ENCODE measurements at regions not wholly inside any gene's neighbourhood (a gene's known extent, or its start where the extent isn't known, plus 50 kb on each side); places are given as distances from the start of the nearest gene placed in this dataset.

GRCh38 chr5:98031496-98031895, 742.0 kb upstream of the RGMB start:
- Mint-ChIP-seq H3K4me3 (ENCODE audit: unreplicated experiment) (no peak overlapping the region), H3K4me1 (ENCODE audit: unreplicated experiment) (no peaks in the 10 kb centered on the region), H3K27ac (ENCODE audit: unreplicated experiment) (no peak overlapping the region), H3K9me3 (ENCODE audit: unreplicated experiment) (no peaks in the 10 kb centered on the region), H3K27me3 (ENCODE audit: unreplicated experiment) (no peaks in the 10 kb centered on the region), H3K36me3 (ENCODE audit: low read depth, unreplicated experiment) (no peaks in the 10 kb centered on the region)
- TF ChIP-seq CTCF (IDR thresholded peaks at IDR 0.05; ENCODE audit: unreplicated experiment): no peak
- DNase-seq (ENCODE audit: low spot score): no peak

- Mint-ChIP-seq H3K27me3 (ENCODE audit: unreplicated experiment) (no peaks in the 10 kb centered on the region), H3K36me3 (ENCODE audit: low read depth, unreplicated experiment) (no peaks in the 10 kb centered on the region), H3K9me3 (ENCODE audit: unreplicated experiment) (no peaks in the 10 kb centered on the region), H3K4me3 (ENCODE audit: unreplicated experiment) (no peak overlapping the region), H3K27ac (ENCODE audit: unreplicated experiment) (no peak overlapping the region), H3K4me1 (ENCODE audit: unreplicated experiment) (no peaks in the 10 kb centered on the region)
- no peak for TF ChIP-seq CTCF (IDR thresholded peaks at IDR 0.05; ENCODE audit: unreplicated experiment)
- no peak for DNase-seq (ENCODE audit: low spot score)
These were observed 741.5 kb upstream of the RGMB start for GRCh38 chr5:98031926-98032325.

- TF ChIP-seq CTCF (IDR thresholded peaks at IDR 0.05; ENCODE audit: unreplicated experiment): no peak
- H3K36me3 Mint-ChIP-seq (ENCODE audit: low read depth, unreplicated experiment): no peaks in the 10 kb centered on the region
- no peak overlapping the region for H3K27ac Mint-ChIP-seq (ENCODE audit: unreplicated experiment)
- no peaks in the 10 kb centered on the region for H3K9me3 Mint-ChIP-seq (ENCODE audit: unreplicated experiment)
- no peaks in the 10 kb centered on the region for H3K27me3 Mint-ChIP-seq (ENCODE audit: unreplicated experiment)
- no peak overlapping the region for H3K4me3 Mint-ChIP-seq (ENCODE audit: unreplicated experiment)
- no peak for DNase-seq (ENCODE audit: low spot score)
- no peaks in the 10 kb centered on the region for H3K4me1 Mint-ChIP-seq (ENCODE audit: unreplicated experiment)
These were observed 731.8 kb upstream of the RGMB start for GRCh38 chr5:98041661-98042060.

- Mint-ChIP-seq H3K4me1 (ENCODE audit: unreplicated experiment) (no peaks in the 10 kb centered on the region), H3K27me3 (ENCODE audit: unreplicated experiment) (no peaks in the 10 kb centered on the region), H3K36me3 (ENCODE audit: low read depth, unreplicated experiment) (no peaks in the 10 kb centered on the region), H3K4me3 (ENCODE audit: unreplicated experiment) (no peak overlapping the region), H3K27ac (ENCODE audit: unreplicated experiment) (no peak overlapping the region), H3K9me3 (ENCODE audit: unreplicated experiment) (no peaks in the 10 kb centered on the region)
- TF ChIP-seq CTCF (IDR thresholded peaks at IDR 0.05; ENCODE audit: unreplicated experiment): no peak
- no peak for DNase-seq (ENCODE audit: low spot score)
These were observed 730.9 kb upstream of the RGMB start for GRCh38 chr5:98042521-98042920.

- Mint-ChIP-seq H3K4me3 (ENCODE audit: unreplicated experiment) (no peak overlapping the region), H3K4me1 (ENCODE audit: unreplicated experiment) (no peaks in the 10 kb centered on the region), H3K36me3 (ENCODE audit: low read depth, unreplicated experiment) (no peaks in the 10 kb centered on the region), H3K9me3 (ENCODE audit: unreplicated experiment) (no peaks in the 10 kb centered on the region), H3K27ac (ENCODE audit: unreplicated experiment) (no peak overlapping the region), H3K27me3 (ENCODE audit: unreplicated experiment) (no peaks in the 10 kb centered on the region)
- TF ChIP-seq CTCF (IDR thresholded peaks at IDR 0.05; ENCODE audit: unreplicated experiment): no peak
- no peak for DNase-seq (ENCODE audit: low spot score)
These were observed 730.5 kb upstream of the RGMB start for GRCh38 chr5:98042961-98043360.

All from endothelial cell (in vitro differentiated cells).